ENCODE measurements at regions not wholly inside any gene's neighbourhood (a gene's known extent, or its start where the extent isn't known, plus 50 kb on each side); places are given as distances from the start of the nearest gene placed in this dataset.

- no peaks in the 10 kb centered on the region for H3K9me3 Mint-ChIP-seq (ENCODE audit: low read depth)
- H3K4me3 Mint-ChIP-seq (ENCODE audit: low read depth), result no peak overlapping the region
- TF ChIP-seq CTCF (IDR thresholded peaks at IDR 0.05; ENCODE audit: unreplicated experiment), result no peak
- no peak overlapping the region for H3K27ac Mint-ChIP-seq
- no peak for DNase-seq (ENCODE audit: low spot score, unreplicated experiment)
- H3K27me3 Mint-ChIP-seq, result peaks cover 2% of the 10 kb centered on the region
- H3K4me1 Mint-ChIP-seq (ENCODE audit: low read depth), result peaks cover 5% of the 10 kb centered on the region
- H3K36me3 Mint-ChIP-seq (ENCODE audit: insufficient read depth), result no peaks in the 10 kb centered on the region
Observed at GRCh38 chr13:78787190-78787589, 128.2 kb upstream of the OBI1 start.

GRCh38 chr13:78786459-78786858 is 127.5 kb upstream of the OBI1 start:
- peaks cover 5% of the 10 kb centered on the region for H3K4me1 Mint-ChIP-seq (ENCODE audit: low read depth)
- no peak overlapping the region for H3K4me3 Mint-ChIP-seq (ENCODE audit: low read depth)
- H3K36me3 Mint-ChIP-seq (ENCODE audit: insufficient read depth), result no peaks in the 10 kb centered on the region
- no peak for DNase-seq (ENCODE audit: low spot score, unreplicated experiment)
- no peak overlapping the region for H3K27ac Mint-ChIP-seq
- peaks cover 2% of the 10 kb centered on the region for H3K27me3 Mint-ChIP-seq
- H3K9me3 Mint-ChIP-seq (ENCODE audit: low read depth), result no peaks in the 10 kb centered on the region
- TF ChIP-seq CTCF (IDR thresholded peaks at IDR 0.05; ENCODE audit: unreplicated experiment), result no peak

GRCh38 chr13:78785764-78786163 is 126.8 kb upstream of the OBI1 start:
- TF ChIP-seq CTCF (IDR thresholded peaks at IDR 0.05; ENCODE audit: unreplicated experiment), result no peak
- H3K27me3 Mint-ChIP-seq, result peaks cover 2% of the 10 kb centered on the region

GRCh38 chr13:78784014-78784750 is 125.2 kb upstream of the OBI1 start:
- H3K27ac Mint-ChIP-seq, result no peak overlapping the region
- H3K36me3 Mint-ChIP-seq (ENCODE audit: insufficient read depth), result no peaks in the 10 kb centered on the region
- H3K4me3 Mint-ChIP-seq (ENCODE audit: low read depth), result no peak overlapping the region
- peaks cover 5% of the 10 kb centered on the region for H3K4me1 Mint-ChIP-seq (ENCODE audit: low read depth)
- no peak for TF ChIP-seq CTCF (IDR thresholded peaks at IDR 0.05; ENCODE audit: unreplicated experiment)
- DNase-seq (ENCODE audit: low spot score, unreplicated experiment), result no peak
- no peaks in the 10 kb centered on the region for H3K9me3 Mint-ChIP-seq (ENCODE audit: low read depth)
- H3K27me3 Mint-ChIP-seq, result peaks cover 5% of the 10 kb centered on the region

More at GRCh38 chr13:78785764-78786163, 126.8 kb upstream of the OBI1 start:
- H3K4me3 Mint-ChIP-seq (ENCODE audit: low read depth), result no peak overlapping the region
- no peaks in the 10 kb centered on the region for H3K9me3 Mint-ChIP-seq (ENCODE audit: low read depth)
- no peaks in the 10 kb centered on the region for H3K36me3 Mint-ChIP-seq (ENCODE audit: insufficient read depth)
- no peak for DNase-seq (ENCODE audit: low spot score, unreplicated experiment)
- H3K27ac Mint-ChIP-seq, result no peak overlapping the region
- H3K4me1 Mint-ChIP-seq (ENCODE audit: low read depth), result peaks cover 5% of the 10 kb centered on the region

GRCh38 chr13:78780708-78781107 is 121.8 kb upstream of the OBI1 start:
- TF ChIP-seq CTCF (IDR thresholded peaks at IDR 0.05; ENCODE audit: unreplicated experiment), result no peak
- peaks cover 6% of the 10 kb centered on the region for H3K27me3 Mint-ChIP-seq
- H3K4me3 Mint-ChIP-seq (ENCODE audit: low read depth), result no peak overlapping the region
- H3K4me1 Mint-ChIP-seq (ENCODE audit: low read depth), result peaks cover 16% of the 10 kb centered on the region
- H3K36me3 Mint-ChIP-seq (ENCODE audit: insufficient read depth), result no peaks in the 10 kb centered on the region
- no peak for DNase-seq (ENCODE audit: low spot score, unreplicated experiment)
- H3K9me3 Mint-ChIP-seq (ENCODE audit: low read depth), result no peaks in the 10 kb centered on the region
- no peak overlapping the region for H3K27ac Mint-ChIP-seq

Data from progenitor cell of endocrine pancreas (in vitro differentiated cells).